HFFc6 (cell line): ENCODE measurements at regions not wholly inside any gene's neighbourhood (a gene's known extent, or its start where the extent isn't known, plus 50 kb on each side); places are given as distances from the start of the nearest gene placed in this dataset.
"Not testable (repeated sequence)": the region's sequence is repeated elsewhere in the genome, so short reads cannot be mapped to it uniquely, and the experiment has no call there.

Experiments
- DNase-seq: peaks from one replicate; pipeline ENCODE4 v3.0.0-alpha.2; 2018
- H3K27ac Mint-ChIP-seq: 2 replicates; pipeline ENCODE4 v1.8.0; 2020; ENCODE audit warnings: mild to moderate bottlenecking, mixed read lengths
- H3K27me3 Mint-ChIP-seq: 2 replicates; pipeline ENCODE4 v1.8.0; 2021; ENCODE audit warnings: mild to moderate bottlenecking, moderate library complexity, mixed read lengths; ENCODE audit not compliant: insufficient read depth
- H3K36me3 Mint-ChIP-seq: 2 replicates; pipeline ENCODE4 v1.8.0; 2021; ENCODE audit warnings: low read depth, mixed read lengths
- H3K4me1 Mint-ChIP-seq: 2 replicates; pipeline ENCODE4 v1.8.0; 2020; ENCODE audit warnings: low read depth, mixed read lengths
- H3K4me3 Mint-ChIP-seq: 2 replicates; pipeline ENCODE4 v1.8.0; 2020; ENCODE audit warnings: mild to moderate bottlenecking, moderate library complexity, mixed read lengths
- H3K9me3 Mint-ChIP-seq: 2 replicates; pipeline ENCODE4 v1.8.0; 2020; ENCODE audit warnings: mild to moderate bottlenecking, mixed read lengths
- CTCF ChIP-seq: fragments of 200-600 bp; sonication (generic); IDR thresholded peaks from 2 replicates; pipeline ENCODE4 v1.5.0; 2021; ENCODE audit warnings: antibody characterized with exemption, mild to moderate bottlenecking

GRCh38 chrX:40871385-40872082 lies 136.2 kb upstream of the MED14 start:
- no peak overlapping the region for H3K4me3 Mint-ChIP-seq
- H3K27me3 Mint-ChIP-seq, result no peaks in the 10 kb centered on the region
- H3K27ac Mint-ChIP-seq, result no peak overlapping the region
- no peak for DNase-seq
- H3K9me3 Mint-ChIP-seq, result no peaks in the 10 kb centered on the region
- peaks cover 22% of the 10 kb centered on the region for H3K4me1 Mint-ChIP-seq
- no peaks in the 10 kb centered on the region for H3K36me3 Mint-ChIP-seq
- TF ChIP-seq CTCF, result peak; percentile 26; the same call in 1 of the 2 replicates

GRCh38 chrX:40872351-40872750 lies 137.0 kb upstream of the MED14 start:
- Mint-ChIP-seq H3K27me3 (no peaks in the 10 kb centered on the region), H3K4me1 (peaks cover 13% of the 10 kb centered on the region), H3K4me3 (no peak overlapping the region), H3K36me3 (no peaks in the 10 kb centered on the region), H3K9me3 (no peaks in the 10 kb centered on the region), H3K27ac (no peak overlapping the region)
- no peak for TF ChIP-seq CTCF
- no peak for DNase-seq

- no peak overlapping the region for H3K27ac Mint-ChIP-seq
- H3K27me3 Mint-ChIP-seq, result no peaks in the 10 kb centered on the region
- no peak for DNase-seq
Observed at GRCh38 chrX:40875476-40875875, 140.1 kb upstream of the MED14 start.

GRCh38 chrX:40877887-40878286 lies 142.5 kb upstream of the MED14 start:
- no peaks in the 10 kb centered on the region for H3K36me3 Mint-ChIP-seq
- no peaks in the 10 kb centered on the region for H3K27me3 Mint-ChIP-seq
- no peaks in the 10 kb centered on the region for H3K9me3 Mint-ChIP-seq
- H3K4me1 Mint-ChIP-seq, result peaks cover 11% of the 10 kb centered on the region
- TF ChIP-seq CTCF, result peak; percentile 73
- no peak for DNase-seq
- no peak overlapping the region for H3K27ac Mint-ChIP-seq
- peak overlapping the region; percentile 17; the same call in 1 of the 2 replicates for H3K4me3 Mint-ChIP-seq

More at GRCh38 chrX:40875476-40875875, 140.1 kb upstream of the MED14 start:
- TF ChIP-seq CTCF, result no peak
- H3K4me3 Mint-ChIP-seq, result no peak overlapping the region
- peaks cover 20% of the 10 kb centered on the region for H3K4me1 Mint-ChIP-seq
- no peaks in the 10 kb centered on the region for H3K9me3 Mint-ChIP-seq
- H3K36me3 Mint-ChIP-seq, result no peaks in the 10 kb centered on the region

GRCh38 chrX:40878766-40879165 lies 143.4 kb upstream of the MED14 start:
- Mint-ChIP-seq H3K36me3 (no peaks in the 10 kb centered on the region), H3K27ac (no peak overlapping the region), H3K4me3 (no peak overlapping the region), H3K4me1 (peaks cover 11% of the 10 kb centered on the region), H3K9me3 (no peaks in the 10 kb centered on the region), H3K27me3 (no peaks in the 10 kb centered on the region)
- no peak for DNase-seq
- no peak for TF ChIP-seq CTCF

- DNase-seq, H3K27me3 Mint-ChIP-seq, H3K27ac Mint-ChIP-seq, H3K4me3 Mint-ChIP-seq, H3K36me3 Mint-ChIP-seq, H3K9me3 Mint-ChIP-seq: not testable (repeated sequence)
- H3K4me1 Mint-ChIP-seq, result peaks cover 11% of the 10 kb centered on the region
Observed at GRCh38 chrX:40879172-40879571, 143.8 kb upstream of the MED14 start.
